Duodenal mucosa (tissue), 2 donors: ENCODE measurements at regions not wholly inside any gene's neighbourhood (a gene's known extent, or its start where the extent isn't known, plus 50 kb on each side); places are given as distances from the start of the nearest gene placed in this dataset.

Source experiments
- H3K27ac ChIP-seq: one replicate; pipeline ENCODE4 v1.7.0; 2013; ENCODE audit warnings: low read depth, low read length
- H3K27me3 ChIP-seq, 2 donors: one replicate each; pipeline ENCODE4 v1.7.0; 2013; ENCODE audit warnings: low read length in 2 of 2, control low read depth in 1 of 2; ENCODE audit not compliant: insufficient read depth in 2 of 2, control insufficient read depth in 1 of 2
- H3K36me3 ChIP-seq, 2 donors: one replicate each; pipeline ENCODE4 v1.7.0; 2013; ENCODE audit warnings: low read length in 2 of 2, control low read depth in 1 of 2; ENCODE audit not compliant: insufficient read depth in 2 of 2, control insufficient read depth in 1 of 2
- H3K4me1 ChIP-seq, 2 donors: one replicate each; pipeline ENCODE4 v1.7.0; 2013; ENCODE audit warnings: low read length in 2 of 2, control low read depth in 1 of 2; ENCODE audit not compliant: insufficient read depth in 2 of 2, control insufficient read depth in 1 of 2
- H3K4me3 ChIP-seq, 2 donors: one replicate each; pipeline ENCODE4 v1.7.0; 2013; ENCODE audit warnings: low read length in 2 of 2, low read depth in 1 of 2
- H3K9ac ChIP-seq, 2 donors: one replicate each; pipeline ENCODE4 v1.7.0; 2013; ENCODE audit warnings: low read length in 2 of 2, low read depth in 1 of 2
- H3K9me3 ChIP-seq, 2 donors: one replicate each; pipeline ENCODE4 v1.7.0; 2013; ENCODE audit warnings: low read length in 2 of 2, control low read depth in 1 of 2; ENCODE audit not compliant: control insufficient read depth in 1 of 2

GRCh38 chr3:182067423-182067822, 355.7 kb downstream of the SOX2 start:
- no peaks in the 10 kb centered on the region for H3K4me1 ChIP-seq
- H3K9ac ChIP-seq: no peak overlapping the region
- H3K27me3 ChIP-seq: no peaks in the 10 kb centered on the region
- no peak overlapping the region for H3K4me3 ChIP-seq
- H3K27ac ChIP-seq: no peak overlapping the region
- H3K36me3 ChIP-seq: no peaks in the 10 kb centered on the region
- H3K9me3 ChIP-seq: no peaks in the 10 kb centered on the region

GRCh38 chr3:182078316-182078715, 366.6 kb downstream of the SOX2 start:
- H3K9me3 ChIP-seq: no peaks in the 10 kb centered on the region
- H3K27me3 ChIP-seq: no peaks in the 10 kb centered on the region
- H3K4me3 ChIP-seq: no peak overlapping the region
- H3K9ac ChIP-seq: no peak overlapping the region
- no peaks in the 10 kb centered on the region for H3K36me3 ChIP-seq
- H3K4me1 ChIP-seq: no peaks in the 10 kb centered on the region
- no peak overlapping the region for H3K27ac ChIP-seq

- no peak overlapping the region for H3K27ac ChIP-seq
- H3K9me3 ChIP-seq: no peaks in the 10 kb centered on the region
- no peaks in the 10 kb centered on the region for H3K27me3 ChIP-seq
- H3K4me3 ChIP-seq: no peak overlapping the region
- no peaks in the 10 kb centered on the region for H3K4me1 ChIP-seq
- no peak overlapping the region for H3K9ac ChIP-seq
- no peaks in the 10 kb centered on the region for H3K36me3 ChIP-seq
These were observed 367.2 kb downstream of the SOX2 start for GRCh38 chr3:182078929-182079328.

GRCh38 chr3:182081096-182081495, 369.4 kb downstream of the SOX2 start:
- Histone ChIP-seq H3K4me1 (no peaks in the 10 kb centered on the region), H3K4me3 (no peak overlapping the region), H3K36me3 (no peaks in the 10 kb centered on the region), H3K27ac (no peak overlapping the region), H3K27me3 (no peaks in the 10 kb centered on the region), H3K9me3 (no peaks in the 10 kb centered on the region), H3K9ac (no peak overlapping the region)

- H3K27me3 ChIP-seq: no peaks in the 10 kb centered on the region
- no peaks in the 10 kb centered on the region for H3K36me3 ChIP-seq
- H3K4me1 ChIP-seq: no peaks in the 10 kb centered on the region
- H3K9me3 ChIP-seq: no peaks in the 10 kb centered on the region
- H3K9ac ChIP-seq: no peak overlapping the region
- H3K27ac ChIP-seq: no peak overlapping the region
- H3K4me3 ChIP-seq: no peak overlapping the region
These were observed 371.4 kb downstream of the SOX2 start for GRCh38 chr3:182083112-182083511.

GRCh38 chr3:182092662-182093262, 381.0 kb downstream of the SOX2 start:
- H3K36me3 ChIP-seq: no peaks in the 10 kb centered on the region
- no peaks in the 10 kb centered on the region for H3K9me3 ChIP-seq
- H3K4me1 ChIP-seq: no peaks in the 10 kb centered on the region
- H3K27me3 ChIP-seq: no peaks in the 10 kb centered on the region
- H3K4me3 ChIP-seq: no peak overlapping the region
- H3K9ac ChIP-seq: no peak overlapping the region
- H3K27ac ChIP-seq: no peak overlapping the region

- Histone ChIP-seq H3K27ac (no peak overlapping the region), H3K4me1 (no peaks in the 10 kb centered on the region), H3K27me3 (no peaks in the 10 kb centered on the region), H3K4me3 (no peak overlapping the region), H3K9me3 (no peaks in the 10 kb centered on the region), H3K9ac (no peak overlapping the region), H3K36me3 (no peaks in the 10 kb centered on the region)
These were observed 382.6 kb downstream of the SOX2 start for GRCh38 chr3:182094321-182094720.

GRCh38 chr3:182104881-182105280, 393.2 kb downstream of the SOX2 start:
- Histone ChIP-seq H3K4me3 (no peak overlapping the region), H3K27ac (no peak overlapping the region), H3K4me1 (no peaks in the 10 kb centered on the region)

GRCh38 chr3:182105875-182106274, 394.1 kb downstream of the SOX2 start:
- Histone ChIP-seq H3K36me3 (no peaks in the 10 kb centered on the region), H3K27me3 (no peaks in the 10 kb centered on the region), H3K4me3 (no peak overlapping the region), H3K9me3 (peaks cover 0 to 6% of the 10 kb centered on the region in 2 donors), H3K27ac (no peak overlapping the region), H3K4me1 (no peaks in the 10 kb centered on the region), H3K9ac (no peak overlapping the region)

More at GRCh38 chr3:182104881-182105280, 393.2 kb downstream of the SOX2 start:
- H3K27me3 ChIP-seq: no peaks in the 10 kb centered on the region
- H3K9ac ChIP-seq: no peak overlapping the region
- H3K36me3 ChIP-seq: no peaks in the 10 kb centered on the region
- H3K9me3 ChIP-seq: peaks cover 0 to 6% of the 10 kb centered on the region in 2 donors

- no peak overlapping the region for H3K9ac ChIP-seq
- no peak overlapping the region for H3K4me3 ChIP-seq
- no peak overlapping the region for H3K27ac ChIP-seq
- H3K4me1 ChIP-seq: no peaks in the 10 kb centered on the region
- no peaks in the 10 kb centered on the region for H3K36me3 ChIP-seq
- H3K9me3 ChIP-seq: peaks cover 0 to 6% of the 10 kb centered on the region in 2 donors
- no peaks in the 10 kb centered on the region for H3K27me3 ChIP-seq
These were observed 396.6 kb downstream of the SOX2 start for GRCh38 chr3:182108371-182108770.

- peaks cover 0 to 6% of the 10 kb centered on the region in 2 donors for H3K9me3 ChIP-seq
- no peaks in the 10 kb centered on the region for H3K27me3 ChIP-seq
- H3K36me3 ChIP-seq: no peaks in the 10 kb centered on the region
- no peak overlapping the region for H3K27ac ChIP-seq
- no peak overlapping the region for H3K4me3 ChIP-seq
- H3K4me1 ChIP-seq: no peaks in the 10 kb centered on the region
- H3K9ac ChIP-seq: no peak overlapping the region
These were observed 400.2 kb downstream of the SOX2 start for GRCh38 chr3:182111967-182112366.
